ENCODE measurements at regions not wholly inside any gene's neighbourhood (a gene's known extent, or its start where the extent isn't known, plus 50 kb on each side); places are given as distances from the start of the nearest gene placed in this dataset.

DNA sequence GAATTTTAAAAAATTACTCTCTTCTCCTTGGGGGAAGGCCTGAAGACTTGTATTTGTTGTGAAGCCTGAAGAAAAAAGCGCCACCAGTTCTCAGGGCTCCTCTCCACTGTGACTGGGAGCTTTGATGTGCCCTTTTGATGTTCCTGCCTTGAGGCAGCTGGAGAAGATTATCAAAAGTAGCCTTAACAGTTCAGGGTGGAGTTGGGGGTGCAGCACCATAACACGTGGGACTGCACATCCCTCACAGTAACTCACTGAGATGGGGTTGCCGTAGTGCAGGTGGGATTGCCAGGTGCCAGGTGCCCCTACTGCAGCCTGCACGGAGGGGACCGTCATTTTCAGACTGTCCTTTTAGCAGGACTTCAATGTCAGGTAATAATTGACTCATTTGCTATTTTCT is 474.1 kb downstream of the ETNK1 start:
- H3K9me3 ChIP-seq (ENCODE audit: low read length) = no peaks in the 10 kb centered on the region
- H4K20me1 ChIP-seq (ENCODE audit: insufficient read depth) = no peaks in the 10 kb centered on the region
- peak overlapping the region; percentile 21 for H3K4me3 ChIP-seq (ENCODE audit: low read length)
- TF ChIP-seq, protein P1, sequence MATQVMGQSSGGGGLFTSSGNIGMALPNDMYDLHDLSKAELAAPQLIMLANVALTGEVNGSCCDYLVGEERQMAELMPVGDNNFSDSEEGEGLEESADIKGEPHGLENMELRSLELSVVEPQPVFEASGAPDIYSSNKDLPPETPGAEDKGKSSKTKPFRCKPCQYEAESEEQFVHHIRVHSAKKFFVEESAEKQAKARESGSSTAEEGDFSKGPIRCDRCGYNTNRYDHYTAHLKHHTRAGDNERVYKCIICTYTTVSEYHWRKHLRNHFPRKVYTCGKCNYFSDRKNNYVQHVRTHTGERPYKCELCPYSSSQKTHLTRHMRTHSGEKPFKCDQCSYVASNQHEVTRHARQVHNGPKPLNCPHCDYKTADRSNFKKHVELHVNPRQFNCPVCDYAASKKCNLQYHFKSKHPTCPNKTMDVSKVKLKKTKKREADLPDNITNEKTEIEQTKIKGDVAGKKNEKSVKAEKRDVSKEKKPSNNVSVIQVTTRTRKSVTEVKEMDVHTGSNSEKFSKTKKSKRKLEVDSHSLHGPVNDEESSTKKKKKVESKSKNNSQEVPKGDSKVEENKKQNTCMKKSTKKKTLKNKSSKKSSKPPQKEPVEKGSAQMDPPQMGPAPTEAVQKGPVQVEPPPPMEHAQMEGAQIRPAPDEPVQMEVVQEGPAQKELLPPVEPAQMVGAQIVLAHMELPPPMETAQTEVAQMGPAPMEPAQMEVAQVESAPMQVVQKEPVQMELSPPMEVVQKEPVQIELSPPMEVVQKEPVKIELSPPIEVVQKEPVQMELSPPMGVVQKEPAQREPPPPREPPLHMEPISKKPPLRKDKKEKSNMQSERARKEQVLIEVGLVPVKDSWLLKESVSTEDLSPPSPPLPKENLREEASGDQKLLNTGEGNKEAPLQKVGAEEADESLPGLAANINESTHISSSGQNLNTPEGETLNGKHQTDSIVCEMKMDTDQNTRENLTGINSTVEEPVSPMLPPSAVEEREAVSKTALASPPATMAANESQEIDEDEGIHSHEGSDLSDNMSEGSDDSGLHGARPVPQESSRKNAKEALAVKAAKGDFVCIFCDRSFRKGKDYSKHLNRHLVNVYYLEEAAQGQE (IDR thresholded peaks at IDR 0.05; ENCODE audit: borderline replicate concordance) = no peak
- TF ChIP-seq RAD21 (conservative IDR thresholded peaks at IDR 0.05) (no peak), TAF1 (IDR thresholded peaks at IDR 0.05; ENCODE audit: low read depth) (no peak), POLR2AphosphoS5 (IDR thresholded peaks at IDR 0.05) (no peak), EP300 (conservative IDR thresholded peaks at IDR 0.05; ENCODE audit: poor library complexity, severe bottlenecking) (no peak), SMC3 (conservative IDR thresholded peaks at IDR 0.05; ENCODE audit: poor library complexity) (no peak), EZH2 (IDR thresholded peaks at IDR 0.05; ENCODE audit: borderline replicate concordance, insufficient read depth, low read length, poor library complexity, severe bottlenecking) (no peak), MXI1 (conservative IDR thresholded peaks at IDR 0.05; ENCODE audit: poor library complexity, severe bottlenecking) (no peak)
- TF ChIP-seq, protein P2, sequence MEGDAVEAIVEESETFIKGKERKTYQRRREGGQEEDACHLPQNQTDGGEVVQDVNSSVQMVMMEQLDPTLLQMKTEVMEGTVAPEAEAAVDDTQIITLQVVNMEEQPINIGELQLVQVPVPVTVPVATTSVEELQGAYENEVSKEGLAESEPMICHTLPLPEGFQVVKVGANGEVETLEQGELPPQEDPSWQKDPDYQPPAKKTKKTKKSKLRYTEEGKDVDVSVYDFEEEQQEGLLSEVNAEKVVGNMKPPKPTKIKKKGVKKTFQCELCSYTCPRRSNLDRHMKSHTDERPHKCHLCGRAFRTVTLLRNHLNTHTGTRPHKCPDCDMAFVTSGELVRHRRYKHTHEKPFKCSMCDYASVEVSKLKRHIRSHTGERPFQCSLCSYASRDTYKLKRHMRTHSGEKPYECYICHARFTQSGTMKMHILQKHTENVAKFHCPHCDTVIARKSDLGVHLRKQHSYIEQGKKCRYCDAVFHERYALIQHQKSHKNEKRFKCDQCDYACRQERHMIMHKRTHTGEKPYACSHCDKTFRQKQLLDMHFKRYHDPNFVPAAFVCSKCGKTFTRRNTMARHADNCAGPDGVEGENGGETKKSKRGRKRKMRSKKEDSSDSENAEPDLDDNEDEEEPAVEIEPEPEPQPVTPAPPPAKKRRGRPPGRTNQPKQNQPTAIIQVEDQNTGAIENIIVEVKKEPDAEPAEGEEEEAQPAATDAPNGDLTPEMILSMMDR (IDR thresholded peaks at IDR 0.05; ENCODE audit: poor library complexity, severe bottlenecking) = no peak
- no peaks in the 10 kb centered on the region for H3K9me2 ChIP-seq (ENCODE audit: insufficient read depth, low read length)
- H3K4me2 ChIP-seq (ENCODE audit: low read length) = no peak overlapping the region
- no peaks in the 10 kb centered on the region for H3K79me2 ChIP-seq (replicated peaks; ENCODE audit: insufficient read depth, low read length)
- H3K36me3 ChIP-seq (ENCODE audit: insufficient read depth, low read length) = no peaks in the 10 kb centered on the region
- H3F3A ChIP-seq (ENCODE audit: insufficient read depth, low read length, poor library complexity, severe bottlenecking) = no peaks in the 10 kb centered on the region
- H3K9ac ChIP-seq (ENCODE audit: low read length) = no peak overlapping the region
- H2AFZ ChIP-seq (ENCODE audit: low read depth, low read length) = no peak overlapping the region
- no peak overlapping the region for H3K27ac ChIP-seq (ENCODE audit: low read length)
- H3K27me3 ChIP-seq (ENCODE audit: insufficient read depth, low read depth, low read length) = no peaks in the 10 kb centered on the region

DNA sequence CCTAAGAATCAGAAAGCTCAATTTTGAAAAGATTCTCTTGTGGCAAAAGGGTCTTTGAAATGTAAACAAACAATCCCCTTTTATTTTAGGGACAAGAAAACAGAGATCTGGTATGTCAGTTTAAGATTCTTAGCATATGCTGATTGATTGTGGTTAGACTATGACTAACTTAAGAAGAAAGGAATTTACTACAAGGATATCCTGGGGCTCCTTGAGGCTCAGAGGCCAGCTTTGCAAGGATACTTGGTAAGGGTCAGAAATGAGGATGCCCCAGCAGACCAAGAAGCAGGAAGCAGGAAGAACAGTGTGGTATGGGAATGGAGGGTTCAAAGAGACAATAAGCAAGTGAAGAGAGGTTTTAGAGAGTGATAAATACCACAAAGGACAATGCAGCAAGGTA is 474.6 kb downstream of the ETNK1 start:
- Histone ChIP-seq H3K27me3 (ENCODE audit: insufficient read depth, low read depth, low read length) (no peaks in the 10 kb centered on the region), H3K27ac (ENCODE audit: low read length) (no peak overlapping the region), H4K20me1 (ENCODE audit: insufficient read depth) (no peaks in the 10 kb centered on the region), H2AFZ (ENCODE audit: low read depth, low read length) (no peak overlapping the region), H3K9me3 (ENCODE audit: low read length) (no peaks in the 10 kb centered on the region), H3K9me2 (ENCODE audit: insufficient read depth, low read length) (no peaks in the 10 kb centered on the region), H3K9ac (ENCODE audit: low read length) (no peak overlapping the region), H3F3A (ENCODE audit: insufficient read depth, low read length, poor library complexity, severe bottlenecking) (no peaks in the 10 kb centered on the region), H3K79me2 (replicated peaks; ENCODE audit: insufficient read depth, low read length) (no peaks in the 10 kb centered on the region), H3K4me3 (ENCODE audit: low read length) (no peak overlapping the region), H3K36me3 (ENCODE audit: insufficient read depth, low read length) (no peaks in the 10 kb centered on the region), H3K4me2 (ENCODE audit: low read length) (no peak overlapping the region)
- TF ChIP-seq, protein P2 (IDR thresholded peaks at IDR 0.05; ENCODE audit: poor library complexity, severe bottlenecking) = no peak
- TF ChIP-seq EP300 (conservative IDR thresholded peaks at IDR 0.05; ENCODE audit: poor library complexity, severe bottlenecking) (no peak), EZH2 (IDR thresholded peaks at IDR 0.05; ENCODE audit: borderline replicate concordance, insufficient read depth, low read length, poor library complexity, severe bottlenecking) (no peak), TAF1 (IDR thresholded peaks at IDR 0.05; ENCODE audit: low read depth) (no peak), POLR2AphosphoS5 (IDR thresholded peaks at IDR 0.05) (no peak), SMC3 (conservative IDR thresholded peaks at IDR 0.05; ENCODE audit: poor library complexity) (no peak), MXI1 (conservative IDR thresholded peaks at IDR 0.05; ENCODE audit: poor library complexity, severe bottlenecking) (no peak)

Measured in neural cell (in vitro differentiated cells).